ENCODE measurements at regions not wholly inside any gene's neighbourhood (a gene's known extent, or its start where the extent isn't known, plus 50 kb on each side); places are given as distances from the start of the nearest gene placed in this dataset.

DNA sequence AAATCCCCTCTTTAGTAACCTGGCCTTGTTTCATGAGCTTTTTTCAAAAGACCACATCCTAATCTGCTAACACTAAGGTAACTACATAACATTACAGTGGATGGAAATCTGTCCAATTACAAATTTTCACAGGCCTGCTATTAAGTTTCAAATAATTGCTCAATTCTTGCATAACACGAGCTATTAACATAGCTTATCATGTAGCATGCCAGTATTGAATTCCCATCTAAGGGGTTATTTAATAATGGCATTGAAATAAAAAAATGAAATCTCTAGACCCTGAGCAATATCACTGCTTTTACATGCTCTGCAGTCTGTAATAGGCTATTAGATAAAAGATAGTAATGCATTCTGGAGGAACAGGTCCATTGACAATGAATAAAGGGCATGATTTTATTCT is 748.3 kb upstream of the NECTIN3 start:
- no peak for FAIRE-seq
- CTCF ChIA-PET (ENCODE audit: low intra/inter-chr PET ratio), result no interaction called here

More for the DNA sequence above, 748.3 kb upstream of the NECTIN3 start:
- in situ Hi-C loops (cut with MboI) (no loop called here), intact Hi-C loops (cut with micrococcal nuclease) (no loop called here)
- BruUV-seq (replicated peaks), result no TSS peak
- TF ChIP-seq ZNF280A (IDR thresholded peaks at IDR 0.05; ENCODE audit: low read depth, partially characterized antibody) (no peak), EGR1 (conservative IDR thresholded peaks at IDR 0.05) (no peak), CCAR2 (IDR thresholded peaks at IDR 0.05; ENCODE audit: low read depth, low read length) (no peak), NFIX (CRISPR knock-in tag; IDR thresholded peaks at IDR 0.05; ENCODE audit: low read depth) (no peak), ZFP1 (CRISPR knock-in tag; IDR thresholded peaks at IDR 0.05) (no peak), PTTG1 (tag; IDR thresholded peaks at IDR 0.05; ENCODE audit: low read depth) (no peak), ZNF165 (CRISPR knock-in tag; IDR thresholded peaks at IDR 0.05; ENCODE audit: borderline replicate concordance) (no peak), ZBED1 (IDR thresholded peaks at IDR 0.05) (no peak), ZNF586 (CRISPR knock-in tag; conservative IDR thresholded peaks at IDR 0.05) (no peak), PHF21A (IDR thresholded peaks at IDR 0.05; ENCODE audit: borderline replicate concordance, low read depth) (no peak), NR4A1 (CRISPR knock-in tag; IDR thresholded peaks at IDR 0.05) (no peak), NR4A1 (tag; IDR thresholded peaks at IDR 0.05) (no peak), COPS2 (conservative IDR thresholded peaks at IDR 0.05) (no peak), NRF1 (conservative IDR thresholded peaks at IDR 0.05 in 1 of 2, IDR thresholded peaks at IDR 0.05 in 1 of 2) (no peak), HNRNPH1 (optimal IDR thresholded peaks at IDR 0.05; ENCODE audit: low read depth, low read length) (no peak), NFYB (IDR thresholded peaks at IDR 0.05; ENCODE audit: extremely low read depth, insufficient read length) (no peak)
- Histone ChIP-seq H3K9me3 (replicated peaks; ENCODE audit: control insufficient read depth, insufficient read depth, low read depth, low read length) (no peaks in the 10 kb centered on the region), H3K27me3 (ENCODE audit: control insufficient read depth in 2 of 2, insufficient read depth in 2 of 2, low read length in 2 of 2) (no peaks in the 10 kb centered on the region), H3K9me1 (ENCODE audit: control insufficient read depth, insufficient read depth, low read length) (no peaks in the 10 kb centered on the region), H3K4me3 (no peak overlapping the region), H3K79me2 (ENCODE audit: control insufficient read depth, insufficient read depth, low read length) (no peaks in the 10 kb centered on the region), H4K20me1 (replicated peaks; ENCODE audit: control insufficient read depth, insufficient read depth, low read length) (no peaks in the 10 kb centered on the region), H3K36me3 (ENCODE audit: control insufficient read depth, insufficient read depth, low read length) (no peaks in the 10 kb centered on the region), H3K4me2 (ENCODE audit: insufficient read depth, low read length) (no peak overlapping the region), H3K4me1 (replicated peaks in 1 of 2; ENCODE audit: control insufficient read depth in 2 of 2, insufficient read depth in 2 of 2, low read length in 2 of 2) (no peaks in the 10 kb centered on the region), H2AFZ (ENCODE audit: low read depth, low read length) (no peak overlapping the region), H3K9ac (ENCODE audit: insufficient read depth in 1 of 2, low read depth in 2 of 2, low read length in 2 of 2) (no peak overlapping the region), H3K27ac (ENCODE audit: extremely low read depth, low read depth, low read length) (no peak overlapping the region)
- DNase-seq (ENCODE audit: extremely low read depth in 1 of 4, low spot score in 3 of 4) (no peak), ATAC-seq (no peak)
- WGBS (ENCODE audit: insufficient coverage, low coverage, missing lambda C conversion rate), result 0% methylated on average over 1 of the region's 1 CpG
- POLR2A ChIA-PET, result no interaction called here

All from K562 (cell line).